ENCODE measurements at regions not wholly inside any gene's neighbourhood (a gene's known extent, or its start where the extent isn't known, plus 50 kb on each side); places are given as distances from the start of the nearest gene placed in this dataset.

GRCh38 chr18:39200153-39200552 lies 1634.6 kb upstream of the CELF4 start:
- no peak overlapping the region for H3K27ac ChIP-seq
- no peaks in the 10 kb centered on the region for H3K4me1 ChIP-seq
- no peak for DNase-seq
- peaks cover 0 to 5% (median 0%) of the 10 kb centered on the region in 8 donors for H3K9me3 ChIP-seq
- no peak overlapping the region for H3K4me3 ChIP-seq
- no peak for TF ChIP-seq POLR2A (IDR thresholded peaks at IDR 0.05)
- no peak for TF ChIP-seq POLR2AphosphoS5 (IDR thresholded peaks at IDR 0.05)
- no peak for TF ChIP-seq CTCF (IDR thresholded peaks at IDR 0.05 in 8 of 11, conservative IDR thresholded peaks at IDR 0.05 in 3 of 11)
- no peaks in the 10 kb centered on the region for H3K27me3 ChIP-seq (replicated peaks in 1 of 7)
- intact Hi-C loops (cut with DNase I; ENCODE audit: low total_unique reads): no loop called here
- H3K36me3 ChIP-seq: no peaks in the 10 kb centered on the region
- WGBS, 5 donors: 92 to 98% (median 93%) methylated on average over 6 of the region's 6 CpGs

GRCh38 chr18:39199231-39199855 lies 1633.7 kb upstream of the CELF4 start:
- no peak overlapping the region for H3K4me3 ChIP-seq
- intact Hi-C loops (cut with DNase I; ENCODE audit: low total_unique reads): no loop called here
- no peak for DNase-seq
- H3K9me3 ChIP-seq: peaks cover 0 to 5% (median 0%) of the 10 kb centered on the region in 8 donors
- TF ChIP-seq CTCF (IDR thresholded peaks at IDR 0.05 in 8 of 11, conservative IDR thresholded peaks at IDR 0.05 in 3 of 11) (no peak), POLR2A (IDR thresholded peaks at IDR 0.05) (no peak), POLR2AphosphoS5 (IDR thresholded peaks at IDR 0.05) (no peak)
- 78 to 89% (median 84%) methylated on average over 5 of the region's 5 CpGs for WGBS, 5 donors
- no peaks in the 10 kb centered on the region for H3K36me3 ChIP-seq
- no peaks in the 10 kb centered on the region for H3K4me1 ChIP-seq
- H3K27ac ChIP-seq: no peak overlapping the region
- no peaks in the 10 kb centered on the region for H3K27me3 ChIP-seq (replicated peaks in 1 of 7)

- WGBS, 5 donors: 79 to 92% (median 81%) methylated on average over 4 of the region's 4 CpGs
- no peak overlapping the region for H3K4me3 ChIP-seq
- H3K27me3 ChIP-seq (replicated peaks in 1 of 7): no peaks in the 10 kb centered on the region
- H3K36me3 ChIP-seq: no peaks in the 10 kb centered on the region
- no peak for DNase-seq
- intact Hi-C loops (cut with DNase I; ENCODE audit: low total_unique reads): no loop called here
- H3K4me1 ChIP-seq: no peaks in the 10 kb centered on the region
- H3K27ac ChIP-seq: no peak overlapping the region
- TF ChIP-seq CTCF (IDR thresholded peaks at IDR 0.05 in 8 of 11, conservative IDR thresholded peaks at IDR 0.05 in 3 of 11) (no peak), POLR2A (IDR thresholded peaks at IDR 0.05) (no peak), POLR2AphosphoS5 (IDR thresholded peaks at IDR 0.05) (no peak)
- peaks cover 0 to 5% (median 0%) of the 10 kb centered on the region in 8 donors for H3K9me3 ChIP-seq
Observed at GRCh38 chr18:39198376-39198775, 1632.8 kb upstream of the CELF4 start.

- H3K36me3 ChIP-seq: no peaks in the 10 kb centered on the region
- TF ChIP-seq POLR2A (IDR thresholded peaks at IDR 0.05) (no peak), CTCF (IDR thresholded peaks at IDR 0.05 in 8 of 11, conservative IDR thresholded peaks at IDR 0.05 in 3 of 11) (no peak), POLR2AphosphoS5 (IDR thresholded peaks at IDR 0.05) (no peak)
- DNase-seq: no peak
- H3K4me1 ChIP-seq: no peaks in the 10 kb centered on the region
- H3K27ac ChIP-seq: no peak overlapping the region
- no peaks in the 10 kb centered on the region for H3K9me3 ChIP-seq
- 77 to 93% (median 86%) methylated on average over 1 of the region's 1 CpG for whole genome bisulfite sequencing, 5 donors
- intact Hi-C loops (cut with DNase I; ENCODE audit: low total_unique reads): no loop called here
- no peaks in the 10 kb centered on the region for H3K27me3 ChIP-seq (replicated peaks in 1 of 7)
- no peak overlapping the region for H3K4me3 ChIP-seq
Observed at GRCh38 chr18:39191931-39192330, 1626.3 kb upstream of the CELF4 start.
